OCI-LY3 (cell line): ENCODE measurements at regions not wholly inside any gene's neighbourhood (a gene's known extent, or its start where the extent isn't known, plus 50 kb on each side); places are given as distances from the start of the nearest gene placed in this dataset.

ENCODE experiments used
- H2AFZ ChIP-seq: fragments of 200-600, 300-600 bp; shearing (Covaris generic); 2 replicates; pipeline ENCODE4 v1.6.0; 2014; ENCODE audit warnings: antibody characterized with exemption, low read depth, low read length
- H3K27ac ChIP-seq: fragments of 200-600, 300-600 bp; sonication (generic); 2 replicates; pipeline ENCODE4 v1.5.1; 2014; ENCODE audit warnings: mild to moderate bottlenecking, low read length, moderate library complexity, mixed read lengths
- H3K27me3 ChIP-seq: fragments of 200-600, 300-600 bp; sonication (generic); 2 replicates; pipeline ENCODE4 v1.6.1; 2014; ENCODE audit warnings: low read depth, low read length, mixed read lengths
- H3K36me3 ChIP-seq: fragments of 200-600, 300-600 bp; sonication (generic); replicated peaks from 2 replicates; pipeline ENCODE3; 2014; ENCODE audit warnings: low read depth, low read length, mixed read lengths
- H3K4me1 ChIP-seq: fragments of 300-600, 200-600 bp; sonication (generic); 2 replicates; pipeline ENCODE4 v1.6.1; 2014; ENCODE audit warnings: low read length, mixed read lengths
- H3K4me2 ChIP-seq: fragments of 200-600, 300-600 bp; sonication (generic); 2 replicates; pipeline ENCODE4 v1.6.1; 2014; ENCODE audit warnings: low read length, mixed read lengths
- H3K4me3 ChIP-seq: fragments of 300-600, 200-600 bp; sonication (generic); 2 replicates; pipeline ENCODE4 v1.5.1; 2014; ENCODE audit warnings: antibody characterized with exemption, mild to moderate bottlenecking, low read length, moderate library complexity
- H3K79me2 ChIP-seq: fragments of 300-600, 200-600 bp; shearing (Covaris generic); 2 replicates; pipeline ENCODE4 v1.6.1; 2014; ENCODE audit warnings: mild to moderate bottlenecking, low read length, mixed read lengths
- H3K9ac ChIP-seq: fragments of 300-600, 200-600 bp; shearing (Covaris generic); 2 replicates; pipeline ENCODE4 v1.6.0; 2014; ENCODE audit warnings: mild to moderate bottlenecking, low read length, moderate library complexity
- H3K9me3 ChIP-seq: fragments of 200-600, 300-600 bp; shearing (Covaris generic); 2 replicates; pipeline ENCODE4 v1.6.1; 2014; ENCODE audit warnings: low read length, mixed read lengths; ENCODE audit not compliant: insufficient read depth
- H4K20me1 ChIP-seq: fragments of 200-600, 300-600 bp; sonication (generic); 2 replicates; pipeline ENCODE4 v1.6.1; 2016; ENCODE audit warnings: low read length, mixed read lengths; ENCODE audit not compliant: insufficient read depth
- CTCF ChIP-seq: fragments of 200-600, 300-600 bp; sonication (generic); IDR thresholded peaks from 2 replicates; pipeline ENCODE4 v1.5.1; 2014; ENCODE audit warnings: antibody characterized with exemption, low read length, low read depth
- EZH2phosphoT487 ChIP-seq: fragments of 200-600 bp; shearing (Covaris generic); IDR thresholded peaks from 2 replicates; pipeline ENCODE4 v1.6.1; 2018; ENCODE audit warnings: antibody characterized with exemption, mixed run types, low read depth

GRCh38 chr16:79392081-79392480 is 208.5 kb downstream of the MAF start:
- no peak for TF ChIP-seq EZH2phosphoT487
- TF ChIP-seq CTCF, result no peak
- H3K79me2 ChIP-seq, result no peaks in the 10 kb centered on the region
- no peaks in the 10 kb centered on the region for H3K4me1 ChIP-seq
- H3K4me2 ChIP-seq, result no peak overlapping the region
- no peaks in the 10 kb centered on the region for H3K27me3 ChIP-seq
- no peaks in the 10 kb centered on the region for H3K36me3 ChIP-seq
- H2AFZ ChIP-seq, result no peak overlapping the region
- no peak overlapping the region for H3K9ac ChIP-seq
- H3K9me3 ChIP-seq, result no peaks in the 10 kb centered on the region
- no peaks in the 10 kb centered on the region for H4K20me1 ChIP-seq
- no peak overlapping the region for H3K27ac ChIP-seq
- no peak overlapping the region for H3K4me3 ChIP-seq

GRCh38 chr16:79391395-79391794 is 209.1 kb downstream of the MAF start:
- Histone ChIP-seq H3K36me3 (no peaks in the 10 kb centered on the region), H3K9me3 (no peaks in the 10 kb centered on the region), H3K9ac (no peak overlapping the region), H3K27ac (no peak overlapping the region), H3K79me2 (no peaks in the 10 kb centered on the region), H3K4me1 (no peaks in the 10 kb centered on the region), H4K20me1 (no peaks in the 10 kb centered on the region), H3K4me2 (no peak overlapping the region), H3K27me3 (no peaks in the 10 kb centered on the region), H3K4me3 (no peak overlapping the region), H2AFZ (no peak overlapping the region)
- TF ChIP-seq CTCF (no peak), EZH2phosphoT487 (no peak)

- Histone ChIP-seq H2AFZ (no peak overlapping the region), H3K36me3 (no peaks in the 10 kb centered on the region), H4K20me1 (no peaks in the 10 kb centered on the region), H3K79me2 (no peaks in the 10 kb centered on the region), H3K9ac (no peak overlapping the region), H3K4me2 (no peak overlapping the region), H3K4me1 (no peaks in the 10 kb centered on the region), H3K27ac (no peak overlapping the region), H3K27me3 (no peaks in the 10 kb centered on the region), H3K4me3 (no peak overlapping the region), H3K9me3 (no peaks in the 10 kb centered on the region)
- TF ChIP-seq CTCF, result no peak
- TF ChIP-seq EZH2phosphoT487, result no peak
These were observed 210.0 kb downstream of the MAF start for GRCh38 chr16:79390481-79391051.

- H4K20me1 ChIP-seq, result no peaks in the 10 kb centered on the region
- no peaks in the 10 kb centered on the region for H3K79me2 ChIP-seq
- no peak overlapping the region for H3K4me2 ChIP-seq
- H3K27ac ChIP-seq, result no peak overlapping the region
- TF ChIP-seq EZH2phosphoT487, result no peak
- TF ChIP-seq CTCF, result no peak
- no peak overlapping the region for H3K9ac ChIP-seq
- H3K36me3 ChIP-seq, result no peaks in the 10 kb centered on the region
- no peaks in the 10 kb centered on the region for H3K27me3 ChIP-seq
- no peaks in the 10 kb centered on the region for H3K9me3 ChIP-seq
- H2AFZ ChIP-seq, result no peak overlapping the region
- no peaks in the 10 kb centered on the region for H3K4me1 ChIP-seq
- no peak overlapping the region for H3K4me3 ChIP-seq
These were observed 212.1 kb downstream of the MAF start for GRCh38 chr16:79388396-79388795.
